Stomach (tissue), 8 donors: ENCODE measurements at regions not wholly inside any gene's neighbourhood (a gene's known extent, or its start where the extent isn't known, plus 50 kb on each side); places are given as distances from the start of the nearest gene placed in this dataset.

Experiments used
- DNase-seq, 2 donors: peaks; one replicate each; pipeline versions ENCODE4 v3.0.0 to v3.0.0-alpha.2; 2013 to 2019
- H3K27ac ChIP-seq, 5 donors: fragments of 200-600 bp in 4 of 5; sonication (generic) in 4 of 5; one replicate each; pipeline ENCODE4 v1.5.1; 2013 to 2019; ENCODE audit warnings: mild to moderate bottlenecking in 1 of 5, moderate library complexity in 1 of 5
- H3K27me3 ChIP-seq, 3 donors: fragments of 200-600 bp; sonication (generic); one replicate each; pipeline ENCODE4 v1.5.1; 2017 to 2019; ENCODE audit warnings: mixed run types in 1 of 3
- H3K36me3 ChIP-seq, 4 donors: fragments of 200-600 bp; sonication (generic); 1 replicate in 3 of 4; 2 replicates in 1 of 4; pipeline ENCODE4 v1.5.1; 2016 to 2019
- H3K4me1 ChIP-seq, 4 donors: fragments of 200-600 bp; sonication (generic); one replicate each; pipeline ENCODE4 v1.5.1; 2016 to 2019
- H3K4me3 ChIP-seq, 4 donors: fragments of 200-600 bp; sonication (generic) in 3 of 4; one replicate each; pipeline ENCODE4 v1.5.1; 2016 to 2019; ENCODE audit warnings: mild to moderate bottlenecking in 1 of 4
- H3K9me3 ChIP-seq, 4 donors: fragments of 200-600 bp; sonication (generic); one replicate each; pipeline ENCODE4 v1.5.1; 2016 to 2019
- CTCF ChIP-seq, 7 experiments: fragments of 450-650 bp in 4 of 7; fragments of 200-600 bp in 3 of 7; sonication (generic) in 3 of 7; IDR thresholded peaks; one replicate each; pipeline ENCODE4 v1.5.1; 2016 to 2019; ENCODE audit warnings: antibody characterized with exemption in 7 of 7, control low read depth in 2 of 7, mild to moderate bottlenecking in 1 of 7
- EP300 ChIP-seq: sonication (generic); formaldehyde crosslinking; IDR thresholded peaks from one replicate; pipeline ENCODE4 v1.6.1; 2017; ENCODE audit warnings: antibody characterized with exemption
- POLR2A ChIP-seq, 4 donors: fragments of 450-650 bp; IDR thresholded peaks; one replicate each; pipeline ENCODE4 v1.6.1; 2016; ENCODE audit warnings: antibody characterized with exemption in 4 of 4, control low read depth in 2 of 4, mild to moderate bottlenecking in 1 of 4, moderate library complexity in 1 of 4
- POLR2AphosphoS5 ChIP-seq, 3 donors: sonication (generic); formaldehyde crosslinking; IDR thresholded peaks; one replicate each; pipeline ENCODE4 v1.6.1; 2016; ENCODE audit warnings: antibody characterized with exemption in 3 of 3
- WGBS, 5 donors: extraction: QIAGEN DNeasy Blood & Tissue Kit in 3 of 5; methylation state at CpG; one replicate each; pipeline versions ENCODE4 v1.1.5 to v1.1.7; 2013 to 2018; 5-methylcytosine and 5-hydroxymethylcytosine counted together
- intact Hi-C: fragments of 100-400 bp; cut with DNase I; formaldehyde crosslinking; loops from one replicate; pipeline ENCODE4 v1.15.1; 2023; ENCODE audit warnings: low total_unique reads
- donor health status: healthy with polysubstance abuse.
- donor health status: Bipolar disorder and iron deficiency.
- donor health status: healthy.

DNA sequence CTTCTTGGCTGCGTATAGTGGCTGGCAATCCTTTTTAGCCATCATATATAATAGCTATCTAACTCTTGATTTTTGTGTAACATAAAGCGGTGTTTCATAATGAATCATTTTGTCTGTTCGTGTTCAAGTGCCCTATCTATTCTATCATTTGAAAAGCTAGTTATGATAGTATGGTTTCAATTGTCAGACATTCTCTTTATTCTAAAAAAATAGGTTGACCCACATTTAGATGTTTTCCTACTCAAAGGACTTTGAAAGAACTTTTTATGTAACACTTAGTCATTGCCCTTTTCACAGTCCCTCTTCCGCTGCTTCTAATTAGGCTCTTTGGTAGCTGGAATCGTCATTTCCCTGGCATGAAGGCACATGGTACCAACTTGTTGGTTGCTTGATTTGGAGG lies 272.2 kb upstream of the B3GALT2 start:
- H3K4me3 ChIP-seq, result no peak overlapping the region
- intact Hi-C loops, result no loop called here
- no peak for DNase-seq
- WGBS, 5 donors, result 85 to 92% (median 91%) methylated on average over 5 of the region's 5 CpGs
- no peak overlapping the region for H3K27ac ChIP-seq
- H3K9me3 ChIP-seq, result no peaks in the 10 kb centered on the region
- H3K4me1 ChIP-seq, result peaks cover 0 to 4% (median 0%) of the 10 kb centered on the region in 4 donors
- no peaks in the 10 kb centered on the region for H3K27me3 ChIP-seq
- H3K36me3 ChIP-seq, result no peaks in the 10 kb centered on the region
- TF ChIP-seq POLR2A (IDR thresholded peaks at IDR 0.05) (no peak), EP300 (no peak), CTCF (IDR thresholded peaks at IDR 0.05) (no peak), POLR2AphosphoS5 (IDR thresholded peaks at IDR 0.05) (no peak)

GRCh38 chr1:193457676-193458075 lies 271.3 kb upstream of the B3GALT2 start:
- peak in 1 of 2 donors; percentile 6 for DNase-seq

DNA sequence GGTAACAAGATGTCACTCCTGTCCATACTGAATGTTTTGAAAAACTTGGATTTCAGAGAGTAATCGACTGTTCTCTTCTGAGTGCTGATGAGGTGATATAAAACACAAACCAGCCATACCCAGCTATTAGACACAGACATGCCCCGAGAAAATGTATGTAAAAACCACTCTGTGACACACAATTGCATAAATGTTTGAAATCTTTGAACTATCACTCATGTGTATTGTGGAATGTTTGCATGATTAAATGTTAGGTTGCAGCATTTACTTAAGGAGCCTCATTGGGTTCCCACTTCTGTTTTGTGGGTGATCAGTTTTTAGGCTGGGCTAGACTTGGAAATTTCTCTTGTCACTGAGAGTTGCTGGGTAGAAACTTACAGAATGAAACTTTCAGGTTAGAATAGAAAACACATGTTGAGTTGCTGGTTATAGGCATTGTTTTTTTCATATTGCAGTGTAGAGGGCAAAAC lies 270.4 kb upstream of the B3GALT2 start:
- Histone ChIP-seq H3K27ac (no peak overlapping the region), H3K36me3 (no peaks in the 10 kb centered on the region), H3K27me3 (no peaks in the 10 kb centered on the region), H3K4me1 (no peaks in the 10 kb centered on the region), H3K4me3 (no peak overlapping the region), H3K9me3 (no peaks in the 10 kb centered on the region)
- WGBS, 5 donors, result 35 to 64% (median 55%) methylated on average over 2 of the region's 2 CpGs
- intact Hi-C loops, result no loop called here
- TF ChIP-seq POLR2A (IDR thresholded peaks at IDR 0.05) (no peak), EP300 (no peak), CTCF (IDR thresholded peaks at IDR 0.05) (no peak), POLR2AphosphoS5 (IDR thresholded peaks at IDR 0.05) (no peak)
- no peak for DNase-seq

More at GRCh38 chr1:193457676-193458075, 271.3 kb upstream of the B3GALT2 start:
- Histone ChIP-seq H3K27ac (no peak overlapping the region), H3K4me3 (no peak overlapping the region), H3K9me3 (no peaks in the 10 kb centered on the region), H3K27me3 (no peaks in the 10 kb centered on the region), H3K4me1 (no peaks in the 10 kb centered on the region), H3K36me3 (no peaks in the 10 kb centered on the region)
- WGBS, 5 donors, result 52 to 63% (median 58%) methylated on average over 9 of the region's 9 CpGs
- TF ChIP-seq EP300, result no peak
- no peak for TF ChIP-seq POLR2A (IDR thresholded peaks at IDR 0.05)
- TF ChIP-seq POLR2AphosphoS5 (IDR thresholded peaks at IDR 0.05), result no peak
- no peak for TF ChIP-seq CTCF (IDR thresholded peaks at IDR 0.05)
- intact Hi-C loops, result no loop called here

DNA sequence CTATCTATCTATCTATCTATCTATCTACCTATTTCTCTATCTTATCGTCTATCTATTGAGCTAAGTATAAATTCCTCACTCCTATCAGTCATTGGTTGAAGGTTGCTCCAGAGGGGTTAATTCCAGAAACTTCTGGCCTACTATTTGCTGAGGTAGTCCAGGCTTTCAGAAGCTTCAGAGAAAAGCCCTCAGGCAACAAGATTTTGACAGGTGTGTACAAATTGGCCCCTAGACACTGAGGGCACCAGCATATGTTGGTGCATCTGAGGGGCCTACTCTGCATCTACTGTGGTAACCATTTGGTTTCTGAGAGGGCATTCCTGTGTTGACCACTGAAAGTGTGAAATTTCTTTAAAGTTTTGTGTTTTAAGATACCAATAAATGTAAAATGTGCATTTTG lies 265.2 kb upstream of the B3GALT2 start:
- DNase-seq, result no peak
- intact Hi-C loops, result no loop called here
- no peaks in the 10 kb centered on the region for H3K4me1 ChIP-seq
- TF ChIP-seq EP300 (no peak), CTCF (IDR thresholded peaks at IDR 0.05) (no peak), POLR2A (IDR thresholded peaks at IDR 0.05) (no peak), POLR2AphosphoS5 (IDR thresholded peaks at IDR 0.05) (no peak)
- no peaks in the 10 kb centered on the region for H3K27me3 ChIP-seq
- 90 to 100% (median 98%) methylated on average over 1 of the region's 1 CpG for WGBS, 5 donors
- H3K4me3 ChIP-seq, result no peak overlapping the region
- H3K36me3 ChIP-seq, result no peaks in the 10 kb centered on the region
- no peaks in the 10 kb centered on the region for H3K9me3 ChIP-seq
- H3K27ac ChIP-seq, result no peak overlapping the region
